CD8-positive, alpha-beta memory T cell (primary cell): ENCODE measurements at regions not wholly inside any gene's neighbourhood (a gene's known extent, or its start where the extent isn't known, plus 50 kb on each side); places are given as distances from the start of the nearest gene placed in this dataset.
A peak's percentile ranks its signal among the peaks of the same experiment; 100 is the strongest.

Experiments
- CTCF ChIA-PET: fragments of 350-600 bp; sonication (Branson Sonifier 250); formaldehyde crosslinking; loops from one replicate; lab custom pipeline; 2021; ENCODE audit warnings: antibody characterized with exemption; lab: Charles Lee
- POLR2A ChIA-PET: fragments of 350-600 bp; sonication (Branson Sonifier 250); formaldehyde crosslinking; loops from one replicate; lab custom pipeline; 2021; ENCODE audit warnings: antibody characterized with exemption; lab: Charles Lee
- DNase-seq, 5 donors: peaks; one replicate each; pipeline versions ENCODE4 v3.0.0 to v3.0.0-alpha.2; 2020 to 2022; ENCODE audit warnings: mixed read lengths in 1 of 5
- H3K27ac ChIP-seq: one replicate; pipeline ENCODE4 v1.7.0; 2013; ENCODE audit warnings: low read depth, mild to moderate bottlenecking, low read length, moderate library complexity
- H3K27me3 ChIP-seq: 2 replicates; pipeline ENCODE4 v1.7.0; 2013; ENCODE audit warnings: low read length, mild to moderate bottlenecking; ENCODE audit not compliant: insufficient read depth, poor library complexity, severe bottlenecking
- H3K36me3 ChIP-seq: 2 replicates; pipeline ENCODE4 v1.7.0; 2013; ENCODE audit warnings: mild to moderate bottlenecking, low read length, moderate library complexity; ENCODE audit not compliant: insufficient read depth
- H3K4me1 ChIP-seq: 2 replicates; pipeline ENCODE4 v1.7.0; 2013; ENCODE audit warnings: mild to moderate bottlenecking, low read length, moderate library complexity; ENCODE audit not compliant: insufficient read depth
- H3K4me3 ChIP-seq: 2 replicates; pipeline ENCODE4 v1.7.0; 2013; ENCODE audit warnings: mild to moderate bottlenecking, low read length
- H3K9me3 ChIP-seq: 2 replicates; pipeline ENCODE4 v1.7.0; 2013; ENCODE audit warnings: mild to moderate bottlenecking, low read length
- H3K27ac Mint-ChIP-seq, 8 donors: one replicate each; pipeline ENCODE4 v1.8.0; 2020 to 2021; ENCODE audit warnings: mixed read lengths in 8 of 8, mild to moderate bottlenecking in 6 of 8, inconsistent platforms in 3 of 8, moderate library complexity in 3 of 8
- H3K27me3 Mint-ChIP-seq, 2 donors: one replicate each; pipeline ENCODE4 v1.8.0; 2020 to 2021; ENCODE audit warnings: mixed read lengths in 2 of 2, mild to moderate bottlenecking in 1 of 2, moderate library complexity in 1 of 2
- H3K36me3 Mint-ChIP-seq, 3 donors: one replicate each; pipeline ENCODE4 v1.8.0; 2020 to 2021; ENCODE audit warnings: mixed read lengths in 3 of 3, inconsistent platforms in 1 of 3, mild to moderate bottlenecking in 1 of 3
- H3K4me1 Mint-ChIP-seq, 3 donors: one replicate each; pipeline ENCODE4 v1.8.0; 2020 to 2021; ENCODE audit warnings: mixed read lengths in 3 of 3, inconsistent platforms in 1 of 3, mild to moderate bottlenecking in 1 of 3
- H3K4me3 Mint-ChIP-seq, 7 donors: one replicate each; pipeline ENCODE4 v1.8.0; 2020 to 2021; ENCODE audit warnings: mixed read lengths in 7 of 7, mild to moderate bottlenecking in 6 of 7, moderate library complexity in 4 of 7, inconsistent platforms in 2 of 7
- H3K9me3 Mint-ChIP-seq, 5 donors: one replicate each; pipeline ENCODE4 v1.8.0; 2020 to 2022; ENCODE audit warnings: mixed read lengths in 5 of 5, mild to moderate bottlenecking in 3 of 5, moderate library complexity in 2 of 5, inconsistent platforms in 1 of 5

GRCh38 chr7:131090188-131090587 is 237.5 kb upstream of the MKLN1 start:
- peaks cover 75 to 90% (median 89%) of the 10 kb centered on the region in 3 donors for H3K4me1 Mint-ChIP-seq
- H3K4me3 Mint-ChIP-seq = peak overlapping the region in 3 of 7 donors; percentile 4 to 49 (median 20)
- H3K27me3 Mint-ChIP-seq = peaks cover 0 to 7% of the 10 kb centered on the region in 2 donors
- H3K27ac ChIP-seq = no peak overlapping the region
- no peak for DNase-seq
- H3K4me1 ChIP-seq = peaks cover 43% of the 10 kb centered on the region
- CTCF ChIA-PET = interaction anchor here (1.0 kb wide), 1 partner anchor 95 kb away, joined by 3 read pairs; no protein-coding TSS in a partner anchor
- no peak overlapping the region for H3K4me3 ChIP-seq
- H3K27me3 ChIP-seq = no peaks in the 10 kb centered on the region
- peaks cover 3 to 72% (median 15%) of the 10 kb centered on the region in 3 donors for H3K36me3 Mint-ChIP-seq
- peak overlapping the region in 2 of 8 donors; percentile 2 to 48 for H3K27ac Mint-ChIP-seq
- POLR2A ChIA-PET = interaction anchor here (0.5 to 1.2 kb wide), 2 partner anchors 12 to 17 kb away, joined by 3 to 6 read pairs; no protein-coding TSS in a partner anchor
- H3K36me3 ChIP-seq = no peaks in the 10 kb centered on the region
- H3K9me3 ChIP-seq = no peaks in the 10 kb centered on the region
- H3K9me3 Mint-ChIP-seq = no peaks in the 10 kb centered on the region

- H3K27me3 ChIP-seq = no peaks in the 10 kb centered on the region
- no peaks in the 10 kb centered on the region for H3K36me3 ChIP-seq
- ChIA-PET CTCF (no interaction called here), POLR2A (no interaction called here)
- Mint-ChIP-seq H3K4me1 (peaks cover 75 to 92% (median 91%) of the 10 kb centered on the region in 3 donors), H3K27ac (peak overlapping the region in 5 of 8 donors; percentile 17 to 67 (median 37)), H3K27me3 (peaks cover 0 to 8% of the 10 kb centered on the region in 2 donors), H3K36me3 (peaks cover 3 to 70% (median 15%) of the 10 kb centered on the region in 3 donors), H3K9me3 (no peaks in the 10 kb centered on the region), H3K4me3 (peak overlapping the region; percentile 22 to 77 (median 36))
- no peak overlapping the region for H3K27ac ChIP-seq
- H3K4me3 ChIP-seq = no peak overlapping the region
- no peaks in the 10 kb centered on the region for H3K9me3 ChIP-seq
- peaks cover 43% of the 10 kb centered on the region for H3K4me1 ChIP-seq
- DNase-seq = no peak
These were observed 236.6 kb upstream of the MKLN1 start for GRCh38 chr7:131090886-131091692.

DNA sequence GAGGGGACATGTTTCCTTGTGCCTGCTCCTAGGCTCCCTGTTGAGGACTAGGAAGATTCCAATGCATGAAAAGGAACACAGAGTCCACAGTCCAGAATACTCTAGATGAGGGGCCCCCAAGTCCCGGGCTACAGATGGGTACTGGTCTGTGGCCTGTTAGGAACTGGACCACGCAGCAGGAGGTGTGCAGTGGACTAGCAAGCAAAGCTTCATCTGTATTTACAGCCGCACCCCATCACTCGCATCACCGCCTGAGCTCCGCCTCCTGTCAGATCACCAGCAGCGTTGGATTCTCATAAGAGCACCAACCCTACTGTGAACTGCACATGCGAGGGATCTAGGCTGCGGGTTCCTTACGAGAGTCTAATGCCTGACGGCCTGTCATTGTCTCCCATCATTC is 233.0 kb upstream of the MKLN1 start:
- peak overlapping the region in 4 of 8 donors; percentile 22 to 88 (median 50) for H3K27ac Mint-ChIP-seq
- peak overlapping the region in 4 of 7 donors; percentile 38 to 77 (median 60) for H3K4me3 Mint-ChIP-seq
- Histone ChIP-seq H3K27ac (no peak overlapping the region), H3K4me1 (peaks cover 65% of the 10 kb centered on the region), H3K36me3 (no peaks in the 10 kb centered on the region), H3K4me3 (no peak overlapping the region), H3K27me3 (no peaks in the 10 kb centered on the region), H3K9me3 (no peaks in the 10 kb centered on the region)
- H3K4me1 Mint-ChIP-seq = peaks cover 87 to 98% (median 95%) of the 10 kb centered on the region in 3 donors
- peak in 2 of 5 donors; percentile 30 to 53 for DNase-seq
- peaks cover 0 to 3% (median 0%) of the 10 kb centered on the region in 5 donors for H3K9me3 Mint-ChIP-seq
- H3K27me3 Mint-ChIP-seq = peaks cover 0 to 11% of the 10 kb centered on the region in 2 donors
- CTCF ChIA-PET = no interaction called here
- POLR2A ChIA-PET = no interaction called here
- peaks cover 0 to 83% (median 21%) of the 10 kb centered on the region in 3 donors for H3K36me3 Mint-ChIP-seq

DNA sequence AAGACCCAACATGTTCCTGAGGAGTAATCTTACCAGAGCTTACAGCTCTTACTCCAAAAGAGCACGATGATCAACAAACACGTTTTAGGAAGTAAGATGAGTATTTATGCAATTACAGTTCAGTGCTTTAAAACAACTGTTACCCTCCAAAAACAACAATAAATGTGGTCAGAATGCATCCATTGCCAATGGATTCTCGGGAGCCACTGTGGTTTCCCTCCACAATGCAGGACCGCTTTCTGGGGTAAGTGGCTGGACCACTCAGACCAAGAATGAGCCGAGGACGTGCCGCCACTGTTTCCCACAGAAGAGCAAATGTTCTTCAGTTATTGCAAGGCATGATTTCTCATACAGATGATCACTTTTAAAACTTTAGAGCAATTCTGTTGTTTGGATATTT is 232.3 kb upstream of the MKLN1 start:
- Mint-ChIP-seq H3K4me3 (peak overlapping the region in 5 of 7 donors; percentile 22 to 77 (median 55)), H3K9me3 (peaks cover 0 to 3% (median 0%) of the 10 kb centered on the region in 5 donors), H3K27me3 (peaks cover 0 to 12% of the 10 kb centered on the region in 2 donors), H3K4me1 (peaks cover 87 to 98% (median 95%) of the 10 kb centered on the region in 3 donors), H3K27ac (peak overlapping the region in 3 of 8 donors; percentile 22 to 67 (median 36)), H3K36me3 (peaks cover 0 to 82% (median 21%) of the 10 kb centered on the region in 3 donors)
- no peaks in the 10 kb centered on the region for H3K36me3 ChIP-seq
- peak in 1 of 5 donors; percentile 5 for DNase-seq
- H3K4me3 ChIP-seq = no peak overlapping the region
- H3K4me1 ChIP-seq = peaks cover 67% of the 10 kb centered on the region
- ChIA-PET CTCF (no interaction called here), POLR2A (interaction anchor here (1.4 kb wide), 1 partner anchor 10 kb away, joined by 4 read pairs; no protein-coding TSS in a partner anchor)
- H3K27ac ChIP-seq = no peak overlapping the region
- H3K27me3 ChIP-seq = no peaks in the 10 kb centered on the region
- no peaks in the 10 kb centered on the region for H3K9me3 ChIP-seq

- Mint-ChIP-seq H3K4me1 (peaks cover 85 to 98% (median 95%) of the 10 kb centered on the region in 3 donors), H3K4me3 (peak overlapping the region; percentile 5 to 85 (median 27)), H3K27me3 (peaks cover 0 to 10% of the 10 kb centered on the region in 2 donors), H3K9me3 (peaks cover 0 to 3% (median 0%) of the 10 kb centered on the region in 5 donors), H3K27ac (peak overlapping the region in 5 of 8 donors; percentile 1 to 87 (median 71)), H3K36me3 (peaks cover 0 to 80% (median 20%) of the 10 kb centered on the region in 3 donors)
- DNase-seq = peak in 1 of 5 donors; percentile 23
- Histone ChIP-seq H3K36me3 (no peaks in the 10 kb centered on the region), H3K27me3 (no peaks in the 10 kb centered on the region), H3K4me1 (peaks cover 67% of the 10 kb centered on the region), H3K27ac (no peak overlapping the region), H3K9me3 (no peaks in the 10 kb centered on the region), H3K4me3 (no peak overlapping the region)
- POLR2A ChIA-PET = interaction anchor here (1.4 kb wide), 1 partner anchor 9 kb away, joined by 4 read pairs; no protein-coding TSS in a partner anchor
- CTCF ChIA-PET = interaction anchor here (0.8 kb wide), 1 partner anchor 8 kb away, joined by 3 read pairs; no protein-coding TSS in a partner anchor
These were observed 231.3 kb upstream of the MKLN1 start for GRCh38 chr7:131096267-131096927.

DNA sequence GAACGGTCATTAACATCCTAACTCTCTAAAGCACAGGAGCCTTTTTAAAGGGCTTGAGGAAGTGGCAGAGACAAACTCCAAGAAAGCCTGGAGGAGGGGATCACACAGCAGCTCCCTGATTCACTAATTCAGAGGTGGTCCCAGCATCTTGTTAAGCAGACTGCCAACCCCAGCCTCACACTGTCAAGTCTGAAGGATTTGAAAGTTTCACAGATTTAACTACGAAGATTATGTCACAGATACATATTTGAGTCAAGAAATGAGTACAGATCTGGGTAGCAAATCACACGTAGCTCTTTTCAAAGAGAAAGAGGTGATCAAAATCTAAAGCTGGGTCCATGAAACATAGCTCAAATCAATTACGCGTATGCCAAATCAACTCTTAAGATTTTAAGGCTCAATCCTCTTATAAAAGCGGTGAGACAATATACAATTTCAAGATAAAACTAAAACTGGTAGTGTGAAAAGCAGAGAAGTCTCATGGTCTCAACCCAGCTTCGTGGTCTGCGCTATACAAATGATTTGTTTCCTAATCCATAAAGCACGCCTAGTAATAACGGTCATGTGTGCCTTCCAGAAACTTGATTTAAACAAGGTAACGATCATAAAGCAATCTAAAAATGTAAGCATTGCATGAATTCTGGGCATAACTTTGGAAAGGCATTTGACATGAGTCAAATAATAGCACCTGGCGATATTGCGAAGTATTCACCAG is 229.9 kb upstream of the MKLN1 start:
- peaks cover 0 to 83% (median 28%) of the 10 kb centered on the region in 3 donors for H3K36me3 Mint-ChIP-seq
- H3K9me3 ChIP-seq = no peaks in the 10 kb centered on the region
- peaks cover 0 to 10% of the 10 kb centered on the region in 2 donors for H3K27me3 Mint-ChIP-seq
- H3K4me1 Mint-ChIP-seq = peaks cover 85 to 98% (median 95%) of the 10 kb centered on the region in 3 donors
- H3K4me3 Mint-ChIP-seq = peak overlapping the region; percentile 42 to 85 (median 61)
- ChIA-PET CTCF (no interaction called here), POLR2A (interaction anchor here (0.6 kb wide), 1 partner anchor 321 kb away, joined by 7 read pairs; no protein-coding TSS in a partner anchor)
- peak in 2 of 5 donors; percentile 5 to 17 for DNase-seq
- H3K9me3 Mint-ChIP-seq = peaks cover 0 to 3% (median 0%) of the 10 kb centered on the region in 5 donors
- H3K4me1 ChIP-seq = peaks cover 71% of the 10 kb centered on the region
- H3K4me3 ChIP-seq = no peak overlapping the region
- no peaks in the 10 kb centered on the region for H3K36me3 ChIP-seq
- H3K27me3 ChIP-seq = no peaks in the 10 kb centered on the region
- H3K27ac Mint-ChIP-seq = peak overlapping the region; percentile 0 to 87 (median 75)
- H3K27ac ChIP-seq = no peak overlapping the region

- POLR2A ChIA-PET = no interaction called here
- DNase-seq = peak in 2 of 5 donors; percentile 1 to 10
- Mint-ChIP-seq H3K4me1 (peaks cover 87 to 99% (median 96%) of the 10 kb centered on the region in 3 donors), H3K27ac (peak overlapping the region; percentile 0 to 87 (median 67)), H3K36me3 (peaks cover 0 to 84% (median 30%) of the 10 kb centered on the region in 3 donors), H3K27me3 (peaks cover 0 to 9% of the 10 kb centered on the region in 2 donors), H3K9me3 (peaks cover 0 to 3% (median 0%) of the 10 kb centered on the region in 5 donors), H3K4me3 (peak overlapping the region; percentile 41 to 85 (median 59))
- CTCF ChIA-PET = interaction anchor here (0.6 kb wide), 1 partner anchor 136 kb away, joined by 3 read pairs; no protein-coding TSS in a partner anchor
- H3K4me3 ChIP-seq = no peak overlapping the region
- peaks cover 73% of the 10 kb centered on the region for H3K4me1 ChIP-seq
- no peaks in the 10 kb centered on the region for H3K27me3 ChIP-seq
- H3K9me3 ChIP-seq = no peaks in the 10 kb centered on the region
- H3K27ac ChIP-seq = no peak overlapping the region
- no peaks in the 10 kb centered on the region for H3K36me3 ChIP-seq
These were observed 229.1 kb upstream of the MKLN1 start for GRCh38 chr7:131098527-131098926.
